WTC11 (cell line): ENCODE measurements at regions not wholly inside any gene's neighbourhood (a gene's known extent, or its start where the extent isn't known, plus 50 kb on each side); places are given as distances from the start of the nearest gene placed in this dataset.

Source experiments
- ATAC-seq: fragments of 200-7000 bp; cut with Tn5 transposase; 2 replicates; pipeline ENCODE4 v1.10.0; 2021; ENCODE audit warnings: mild to moderate bottlenecking, moderate library complexity
- CTCF ChIA-PET: fragments of 300-600 bp; sonication (Branson Sonifier 250); formaldehyde crosslinking; loops from one replicate; lab custom pipeline; 2021; ENCODE audit warnings: antibody characterized with exemption; lab: Charles Lee
- POLR2A ChIA-PET: fragments of 350-600 bp; sonication (Branson Sonifier 250); formaldehyde crosslinking; loops from one replicate; lab custom pipeline; 2021; ENCODE audit warnings: antibody characterized with exemption; lab: Charles Lee
- DNase-seq: peaks from one replicate; pipeline ENCODE4 v3.0.0; 2021; ENCODE audit warnings: low spot score
- H3K27ac Mint-ChIP-seq: 2 replicates; pipeline ENCODE4 v1.8.0; 2021; ENCODE audit warnings: mixed read lengths
- H3K27me3 Mint-ChIP-seq: 2 replicates; pipeline ENCODE4 v1.8.0; 2021; ENCODE audit warnings: low read depth, mild to moderate bottlenecking, moderate library complexity, mixed read lengths
- H3K36me3 Mint-ChIP-seq: 2 replicates; pipeline ENCODE4 v1.8.0; 2021; ENCODE audit warnings: mixed read lengths
- H3K4me1 Mint-ChIP-seq: 2 replicates; pipeline ENCODE4 v1.8.0; 2022; ENCODE audit warnings: mixed read lengths
- H3K4me3 Mint-ChIP-seq: 2 replicates; pipeline ENCODE4 v1.8.0; 2021; ENCODE audit warnings: mild to moderate bottlenecking, moderate library complexity, mixed read lengths
- H3K9me3 Mint-ChIP-seq: 2 replicates; pipeline ENCODE4 v1.8.0; 2021; ENCODE audit warnings: mixed read lengths
- EMX1 ChIP-seq: fragments of 250-450 bp; sonication (Bioruptor Pico); IDR thresholded peaks from 2 replicates; pipeline ENCODE4 v1.8.0; 2021; ENCODE audit warnings: mild to moderate bottlenecking
- ESRRA ChIP-seq: sonication (generic); formaldehyde crosslinking; IDR thresholded peaks from 2 replicates; pipeline ENCODE4 v1.8.1; 2022; ENCODE audit warnings: mild to moderate bottlenecking, missing genetic modification reagents, borderline replicate concordance
- FOXP1 ChIP-seq: sonication (generic); formaldehyde crosslinking; IDR thresholded peaks from 2 replicates; pipeline ENCODE4 v1.8.0; 2022; ENCODE audit warnings: missing genetic modification reagents, mild to moderate bottlenecking, moderate library complexity, borderline replicate concordance
- GABPB1 ChIP-seq: sonication (generic); formaldehyde crosslinking; IDR thresholded peaks from 2 replicates; pipeline ENCODE4 v1.8.1; 2023; ENCODE audit warnings: mild to moderate bottlenecking, missing genetic modification reagents
- GRHL2 ChIP-seq: fragments of 250-450 bp; sonication (Bioruptor Pico); IDR thresholded peaks from 2 replicates; pipeline ENCODE4 v1.8.0; 2022; ENCODE audit warnings: mild to moderate bottlenecking, moderate library complexity; ENCODE audit not compliant: insufficient replicate concordance, severe bottlenecking
- JUN ChIP-seq: sonication (generic); formaldehyde crosslinking; IDR thresholded peaks from 2 replicates; pipeline ENCODE4 v1.8.0; 2023; ENCODE audit warnings: mild to moderate bottlenecking, missing genetic modification reagents
- MXD4 ChIP-seq: fragments of 250-450 bp; sonication (Bioruptor Pico); IDR thresholded peaks from 2 replicates; pipeline ENCODE4 v1.8.0; 2021; ENCODE audit warnings: mild to moderate bottlenecking, moderate library complexity, borderline replicate concordance
- NFYB ChIP-seq: sonication (generic); formaldehyde crosslinking; conservative IDR thresholded peaks from 2 replicates; pipeline ENCODE4 v1.8.0; 2022; ENCODE audit warnings: low read depth, missing genetic modification reagents
- PRRX2 ChIP-seq: fragments of 250-450 bp; sonication (Bioruptor Pico); IDR thresholded peaks from 2 replicates; pipeline ENCODE4 v1.8.0; 2021; ENCODE audit warnings: mild to moderate bottlenecking
- RELA ChIP-seq: sonication (generic); formaldehyde crosslinking; IDR thresholded peaks from 2 replicates; pipeline ENCODE4 v1.8.1; 2022; ENCODE audit warnings: missing genetic modification reagents, mild to moderate bottlenecking, borderline replicate concordance
- SMAD4 ChIP-seq: sonication (generic); formaldehyde crosslinking; IDR thresholded peaks from 2 replicates; pipeline ENCODE4 v1.8.0; 2022; ENCODE audit warnings: mild to moderate bottlenecking, missing genetic modification reagents
- SP1 ChIP-seq: sonication (generic); formaldehyde crosslinking; conservative IDR thresholded peaks from 2 replicates; pipeline ENCODE4 v1.8.1; 2022; ENCODE audit warnings: missing genetic modification reagents
- TCF7 ChIP-seq: sonication (generic); formaldehyde crosslinking; IDR thresholded peaks from 2 replicates; pipeline ENCODE4 v1.8.0; 2022; ENCODE audit warnings: mild to moderate bottlenecking, low read depth, missing genetic modification reagents, moderate library complexity
- ZBTB21 ChIP-seq: sonication (generic); formaldehyde crosslinking; IDR thresholded peaks from 2 replicates; pipeline ENCODE4 v1.8.1; 2023; ENCODE audit warnings: mild to moderate bottlenecking, missing genetic modification reagents, borderline replicate concordance
- TF ChIP-seq, protein P1 (sequence below): sonication (generic); formaldehyde crosslinking; IDR thresholded peaks from 2 replicates; pipeline ENCODE4 v1.8.1; 2022; ENCODE audit warnings: missing genetic modification reagents, borderline replicate concordance
- TF ChIP-seq, protein P2 (sequence below): sonication (generic); formaldehyde crosslinking; IDR thresholded peaks from 2 replicates; pipeline ENCODE4 v1.8.0; 2022; ENCODE audit warnings: mild to moderate bottlenecking, missing genetic modification reagents
- TF ChIP-seq, protein P3 (sequence below): fragments of 200-600 bp; IDR thresholded peaks from 2 replicates; pipeline ENCODE4 v1.8.0; 2022; ENCODE audit warnings: antibody characterized with exemption
- TF ChIP-seq, protein P4 (sequence below): fragments of 250-450 bp; sonication (Bioruptor Pico); IDR thresholded peaks from 2 replicates; pipeline ENCODE4 v1.9.0; 2021; ENCODE audit warnings: mild to moderate bottlenecking
- TF ChIP-seq, protein P5 (sequence below): sonication (generic); formaldehyde crosslinking; IDR thresholded peaks from 2 replicates; pipeline ENCODE4 v1.8.0; 2023; ENCODE audit warnings: missing genetic modification reagents
- TF ChIP-seq, protein P6 (sequence below): sonication (generic); formaldehyde crosslinking; IDR thresholded peaks from 2 replicates; pipeline ENCODE4 v1.8.0; 2022; ENCODE audit warnings: mild to moderate bottlenecking, missing genetic modification reagents

DNA sequence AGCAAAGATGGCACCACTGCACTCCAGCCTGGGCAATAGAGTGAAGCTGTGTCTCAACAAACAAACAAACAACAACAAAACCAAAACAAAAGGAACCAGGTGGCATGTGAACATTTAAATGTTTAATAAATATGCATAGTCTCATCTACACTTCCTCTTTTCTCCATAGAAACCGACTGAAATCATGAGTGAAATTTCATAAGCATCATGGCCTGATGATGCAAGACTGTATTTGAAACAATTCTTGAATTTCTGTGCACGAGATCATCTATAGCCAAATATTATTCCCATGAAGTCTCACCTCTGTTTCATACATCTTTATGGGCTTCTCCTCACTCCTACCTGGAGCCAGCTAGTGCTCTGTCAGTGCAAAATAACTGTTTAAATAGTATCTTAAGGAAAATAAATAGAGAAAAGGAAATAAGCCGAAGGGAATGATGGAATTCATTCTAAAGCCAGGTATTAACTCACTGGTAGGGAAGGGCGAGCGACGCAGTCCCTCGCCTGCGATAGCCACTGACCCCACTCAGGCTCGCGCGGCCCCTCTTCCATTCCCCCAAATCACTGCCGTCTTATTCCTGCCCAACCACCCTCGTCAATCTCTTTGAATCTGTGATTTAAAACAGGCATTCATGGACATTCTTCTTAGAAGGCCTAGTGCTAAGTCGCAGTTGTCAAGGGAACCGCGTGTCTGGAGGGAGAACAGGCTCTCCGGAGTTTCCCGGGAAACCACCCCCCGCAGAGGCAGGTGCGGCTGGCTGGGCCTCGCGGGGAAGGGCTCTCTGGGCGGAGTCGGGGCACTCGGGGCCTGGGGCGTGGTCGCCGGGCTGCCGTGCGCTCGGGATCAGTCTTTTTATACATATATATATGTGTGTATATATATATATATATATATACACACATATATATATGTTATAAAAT, 52.4 kb upstream of the TRIM2 start:
- peak; percentile 94 for DNase-seq
- H3K4me3 Mint-ChIP-seq = peak overlapping the region; percentile 78
- H3K27me3 Mint-ChIP-seq = peaks cover 59% of the 10 kb centered on the region
- TF ChIP-seq JUN (CRISPR knock-in tag) = no peak
- no peak for TF ChIP-seq SP1
- TF ChIP-seq, protein P1, sequence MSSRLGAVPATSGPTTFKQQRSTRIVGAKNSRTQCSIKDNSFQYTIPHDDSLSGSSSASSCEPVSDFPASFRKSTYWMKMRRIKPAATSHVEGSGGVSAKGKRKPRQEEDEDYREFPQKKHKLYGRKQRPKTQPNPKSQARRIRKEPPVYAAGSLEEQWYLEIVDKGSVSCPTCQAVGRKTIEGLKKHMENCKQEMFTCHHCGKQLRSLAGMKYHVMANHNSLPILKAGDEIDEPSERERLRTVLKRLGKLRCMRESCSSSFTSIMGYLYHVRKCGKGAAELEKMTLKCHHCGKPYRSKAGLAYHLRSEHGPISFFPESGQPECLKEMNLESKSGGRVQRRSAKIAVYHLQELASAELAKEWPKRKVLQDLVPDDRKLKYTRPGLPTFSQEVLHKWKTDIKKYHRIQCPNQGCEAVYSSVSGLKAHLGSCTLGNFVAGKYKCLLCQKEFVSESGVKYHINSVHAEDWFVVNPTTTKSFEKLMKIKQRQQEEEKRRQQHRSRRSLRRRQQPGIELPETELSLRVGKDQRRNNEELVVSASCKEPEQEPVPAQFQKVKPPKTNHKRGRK (CRISPR knock-in tag) = no peak
- TF ChIP-seq, protein P2, sequence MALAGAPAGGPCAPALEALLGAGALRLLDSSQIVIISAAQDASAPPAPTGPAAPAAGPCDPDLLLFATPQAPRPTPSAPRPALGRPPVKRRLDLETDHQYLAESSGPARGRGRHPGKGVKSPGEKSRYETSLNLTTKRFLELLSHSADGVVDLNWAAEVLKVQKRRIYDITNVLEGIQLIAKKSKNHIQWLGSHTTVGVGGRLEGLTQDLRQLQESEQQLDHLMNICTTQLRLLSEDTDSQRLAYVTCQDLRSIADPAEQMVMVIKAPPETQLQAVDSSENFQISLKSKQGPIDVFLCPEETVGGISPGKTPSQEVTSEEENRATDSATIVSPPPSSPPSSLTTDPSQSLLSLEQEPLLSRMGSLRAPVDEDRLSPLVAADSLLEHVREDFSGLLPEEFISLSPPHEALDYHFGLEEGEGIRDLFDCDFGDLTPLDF (CRISPR knock-in tag) = no peak
- TF ChIP-seq RELA (CRISPR knock-in tag) = no peak
- TF ChIP-seq PRRX2 = no peak
- no peak for TF ChIP-seq SMAD4 (CRISPR knock-in tag)
- TF ChIP-seq, protein P3, sequence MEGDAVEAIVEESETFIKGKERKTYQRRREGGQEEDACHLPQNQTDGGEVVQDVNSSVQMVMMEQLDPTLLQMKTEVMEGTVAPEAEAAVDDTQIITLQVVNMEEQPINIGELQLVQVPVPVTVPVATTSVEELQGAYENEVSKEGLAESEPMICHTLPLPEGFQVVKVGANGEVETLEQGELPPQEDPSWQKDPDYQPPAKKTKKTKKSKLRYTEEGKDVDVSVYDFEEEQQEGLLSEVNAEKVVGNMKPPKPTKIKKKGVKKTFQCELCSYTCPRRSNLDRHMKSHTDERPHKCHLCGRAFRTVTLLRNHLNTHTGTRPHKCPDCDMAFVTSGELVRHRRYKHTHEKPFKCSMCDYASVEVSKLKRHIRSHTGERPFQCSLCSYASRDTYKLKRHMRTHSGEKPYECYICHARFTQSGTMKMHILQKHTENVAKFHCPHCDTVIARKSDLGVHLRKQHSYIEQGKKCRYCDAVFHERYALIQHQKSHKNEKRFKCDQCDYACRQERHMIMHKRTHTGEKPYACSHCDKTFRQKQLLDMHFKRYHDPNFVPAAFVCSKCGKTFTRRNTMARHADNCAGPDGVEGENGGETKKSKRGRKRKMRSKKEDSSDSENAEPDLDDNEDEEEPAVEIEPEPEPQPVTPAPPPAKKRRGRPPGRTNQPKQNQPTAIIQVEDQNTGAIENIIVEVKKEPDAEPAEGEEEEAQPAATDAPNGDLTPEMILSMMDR = no peak
- no peak for TF ChIP-seq GRHL2 (CRISPR knock-in tag)
- TF ChIP-seq ZBTB21 (CRISPR knock-in tag) = no peak
- TF ChIP-seq, protein P4, sequence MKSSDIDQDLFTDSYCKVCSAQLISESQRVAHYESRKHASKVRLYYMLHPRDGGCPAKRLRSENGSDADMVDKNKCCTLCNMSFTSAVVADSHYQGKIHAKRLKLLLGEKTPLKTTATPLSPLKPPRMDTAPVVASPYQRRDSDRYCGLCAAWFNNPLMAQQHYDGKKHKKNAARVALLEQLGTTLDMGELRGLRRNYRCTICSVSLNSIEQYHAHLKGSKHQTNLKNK (CRISPR knock-in tag) = no peak
- TF ChIP-seq, protein P5, sequence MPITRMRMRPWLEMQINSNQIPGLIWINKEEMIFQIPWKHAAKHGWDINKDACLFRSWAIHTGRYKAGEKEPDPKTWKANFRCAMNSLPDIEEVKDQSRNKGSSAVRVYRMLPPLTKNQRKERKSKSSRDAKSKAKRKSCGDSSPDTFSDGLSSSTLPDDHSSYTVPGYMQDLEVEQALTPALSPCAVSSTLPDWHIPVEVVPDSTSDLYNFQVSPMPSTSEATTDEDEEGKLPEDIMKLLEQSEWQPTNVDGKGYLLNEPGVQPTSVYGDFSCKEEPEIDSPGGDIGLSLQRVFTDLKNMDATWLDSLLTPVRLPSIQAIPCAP (CRISPR knock-in tag) = no peak
- no peak for TF ChIP-seq TCF7
- ATAC-seq = peak; percentile 52
- H3K27ac Mint-ChIP-seq = no peak overlapping the region
- CTCF ChIA-PET = interaction anchor here (1.2 to 1.9 kb wide), 4 partner anchors 9 to 53 kb away, joined by 3 to 18 read pairs (median 5); partner anchors contain the start of gene TRIM2
- H3K36me3 Mint-ChIP-seq = no peaks in the 10 kb centered on the region
- H3K4me1 Mint-ChIP-seq = peaks cover 56% of the 10 kb centered on the region
- POLR2A ChIA-PET = no interaction called here
- H3K9me3 Mint-ChIP-seq = no peaks in the 10 kb centered on the region

DNA sequence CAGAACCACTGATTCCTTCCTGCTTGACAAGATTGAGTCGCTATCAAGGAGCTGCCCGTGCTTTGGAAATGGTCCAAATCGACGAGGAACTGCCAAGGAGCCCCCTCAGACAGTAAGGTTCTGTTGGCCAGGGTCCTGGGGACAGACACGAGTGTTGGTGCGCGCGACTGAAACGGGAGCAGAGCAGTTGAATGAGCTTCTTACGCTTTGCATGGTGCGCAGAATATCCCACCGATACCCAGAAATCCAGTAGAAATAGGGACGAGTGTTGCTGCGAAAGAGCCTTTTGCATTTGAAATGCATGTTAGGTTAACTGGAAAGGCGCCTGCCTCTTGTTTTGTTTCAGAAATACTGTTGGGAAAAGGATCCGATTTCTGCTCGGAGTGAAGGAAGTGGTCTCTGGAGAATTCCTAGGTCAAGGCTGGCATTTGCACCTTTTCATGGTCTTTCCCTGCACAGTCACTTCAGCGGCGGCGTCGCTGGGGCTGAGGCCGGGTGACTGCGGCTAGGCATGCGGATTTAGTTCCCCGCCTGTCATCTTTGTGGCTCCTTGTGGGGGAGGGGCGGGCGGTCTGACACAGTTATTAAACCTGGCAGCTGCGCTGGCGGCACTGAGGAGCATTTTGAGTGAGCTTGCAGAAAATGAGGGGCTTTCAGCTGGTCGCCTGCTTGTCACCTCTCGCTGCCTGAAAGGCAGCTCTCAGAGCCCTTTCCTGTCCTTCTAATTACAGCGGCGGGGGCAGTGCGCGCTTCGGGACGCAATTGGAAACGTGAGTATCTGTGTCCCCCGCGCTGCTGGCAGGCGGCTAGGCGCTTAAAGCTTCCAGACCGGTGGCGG, 51.5 kb upstream of the TRIM2 start:
- CTCF ChIA-PET = interaction anchor here (1.5 to 1.9 kb wide), 3 partner anchors 10 to 52 kb away, joined by 4 to 18 read pairs (median 6); partner anchors contain the start of gene TRIM2
- H3K27me3 Mint-ChIP-seq = peaks cover 68% of the 10 kb centered on the region
- TF ChIP-seq GABPB1 = no peak
- TF ChIP-seq EMX1 (CRISPR knock-in tag) = no peak
- no peak for TF ChIP-seq SMAD4 (CRISPR knock-in tag)
- no peak for TF ChIP-seq MXD4
- TF ChIP-seq, protein P6, sequence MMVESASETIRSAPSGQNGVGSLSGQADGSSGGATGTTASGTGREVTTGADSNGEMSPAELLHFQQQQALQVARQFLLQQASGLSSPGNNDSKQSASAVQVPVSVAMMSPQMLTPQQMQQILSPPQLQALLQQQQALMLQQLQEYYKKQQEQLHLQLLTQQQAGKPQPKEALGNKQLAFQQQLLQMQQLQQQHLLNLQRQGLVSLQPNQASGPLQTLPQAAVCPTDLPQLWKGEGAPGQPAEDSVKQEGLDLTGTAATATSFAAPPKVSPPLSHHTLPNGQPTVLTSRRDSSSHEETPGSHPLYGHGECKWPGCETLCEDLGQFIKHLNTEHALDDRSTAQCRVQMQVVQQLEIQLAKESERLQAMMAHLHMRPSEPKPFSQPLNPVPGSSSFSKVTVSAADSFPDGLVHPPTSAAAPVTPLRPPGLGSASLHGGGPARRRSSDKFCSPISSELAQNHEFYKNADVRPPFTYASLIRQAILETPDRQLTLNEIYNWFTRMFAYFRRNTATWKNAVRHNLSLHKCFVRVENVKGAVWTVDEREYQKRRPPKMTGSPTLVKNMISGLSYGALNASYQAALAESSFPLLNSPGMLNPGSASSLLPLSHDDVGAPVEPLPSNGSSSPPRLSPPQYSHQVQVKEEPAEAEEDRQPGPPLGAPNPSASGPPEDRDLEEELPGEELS = 0 out of 2 replicates have a peak, but pooled peaks have one; percentile 41
- TF ChIP-seq JUN (CRISPR knock-in tag) = no peak
- no peak for TF ChIP-seq TCF7
- TF ChIP-seq FOXP1 (CRISPR knock-in tag) = no peak; the same call in 1 of the 2 replicates
- TF ChIP-seq NFYB (CRISPR knock-in tag) = no peak
- 0 out of 2 replicates have a peak, but pooled peaks have one; percentile 59 for TF ChIP-seq ESRRA (CRISPR knock-in tag)

More for the DNA sequence above, 51.5 kb upstream of the TRIM2 start:
- Mint-ChIP-seq H3K27ac (no peak overlapping the region; the same call in 1 of the 2 replicates), H3K4me3 (peak overlapping the region; percentile 78), H3K4me1 (peaks cover 56% of the 10 kb centered on the region), H3K9me3 (no peaks in the 10 kb centered on the region), H3K36me3 (no peaks in the 10 kb centered on the region)
- ATAC-seq (peak; percentile 2), DNase-seq (peak; percentile 51)
- POLR2A ChIA-PET = no interaction called here
